ENCODE measurements at regions not wholly inside any gene's neighbourhood (a gene's known extent, or its start where the extent isn't known, plus 50 kb on each side); places are given as distances from the start of the nearest gene placed in this dataset.

- TF ChIP-seq SIN3A (IDR thresholded peaks at IDR 0.05; ENCODE audit: borderline replicate concordance, insufficient read depth, low read length) (no peak), POLR2AphosphoS5 (IDR thresholded peaks at IDR 0.05; ENCODE audit: low read depth, low read length) (no peak), TAF1 (IDR thresholded peaks at IDR 0.05; ENCODE audit: borderline replicate concordance, insufficient read depth, low read length) (no peak), FOXP2 (optimal IDR thresholded peaks at IDR 0.05; ENCODE audit: borderline replicate concordance, extremely low read depth, extremely low read length, insufficient read depth) (no peak), REST (IDR thresholded peaks at IDR 0.05; ENCODE audit: insufficient read depth in 1 of 2, low read depth in 2 of 2, low read length in 2 of 2) (no peak)
Measured at GRCh38 chr14:22243971-22244581, 344.9 kb downstream of the DAD1 start.

GRCh38 chr14:22233377-22233776, 355.6 kb downstream of the DAD1 start:
- TF ChIP-seq TAF1 (IDR thresholded peaks at IDR 0.05; ENCODE audit: borderline replicate concordance, insufficient read depth, low read length) (no peak), FOXP2 (optimal IDR thresholded peaks at IDR 0.05; ENCODE audit: borderline replicate concordance, extremely low read depth, extremely low read length, insufficient read depth) (no peak), POLR2AphosphoS5 (IDR thresholded peaks at IDR 0.05; ENCODE audit: low read depth, low read length) (no peak), REST (IDR thresholded peaks at IDR 0.05; ENCODE audit: insufficient read depth in 1 of 2, low read depth in 2 of 2, low read length in 2 of 2) (no peak), SIN3A (IDR thresholded peaks at IDR 0.05; ENCODE audit: borderline replicate concordance, insufficient read depth, low read length) (no peak)

- no peak for TF ChIP-seq REST (IDR thresholded peaks at IDR 0.05; ENCODE audit: insufficient read depth in 1 of 2, low read depth in 2 of 2, low read length in 2 of 2)
- TF ChIP-seq FOXP2 (optimal IDR thresholded peaks at IDR 0.05; ENCODE audit: borderline replicate concordance, extremely low read depth, extremely low read length, insufficient read depth) = no peak
- no peak for TF ChIP-seq POLR2AphosphoS5 (IDR thresholded peaks at IDR 0.05; ENCODE audit: low read depth, low read length)
- no peak for TF ChIP-seq TAF1 (IDR thresholded peaks at IDR 0.05; ENCODE audit: borderline replicate concordance, insufficient read depth, low read length)
- TF ChIP-seq SIN3A (IDR thresholded peaks at IDR 0.05; ENCODE audit: borderline replicate concordance, insufficient read depth, low read length) = no peak
Measured at GRCh38 chr14:22232933-22233332, 356.1 kb downstream of the DAD1 start.

- no peak for TF ChIP-seq POLR2AphosphoS5 (IDR thresholded peaks at IDR 0.05; ENCODE audit: low read depth, low read length)
- no peak for TF ChIP-seq TAF1 (IDR thresholded peaks at IDR 0.05; ENCODE audit: borderline replicate concordance, insufficient read depth, low read length)
- no peak for TF ChIP-seq FOXP2 (optimal IDR thresholded peaks at IDR 0.05; ENCODE audit: borderline replicate concordance, extremely low read depth, extremely low read length, insufficient read depth)
- TF ChIP-seq REST (IDR thresholded peaks at IDR 0.05; ENCODE audit: insufficient read depth in 1 of 2, low read depth in 2 of 2, low read length in 2 of 2) = no peak
- no peak for TF ChIP-seq SIN3A (IDR thresholded peaks at IDR 0.05; ENCODE audit: borderline replicate concordance, insufficient read depth, low read length)
Measured at GRCh38 chr14:22232486-22232885, 356.5 kb downstream of the DAD1 start.

Measured in PFSK-1 (cell line).